ENCODE measurements at regions not wholly inside any gene's neighbourhood (a gene's known extent, or its start where the extent isn't known, plus 50 kb on each side); places are given as distances from the start of the nearest gene placed in this dataset.

DNA sequence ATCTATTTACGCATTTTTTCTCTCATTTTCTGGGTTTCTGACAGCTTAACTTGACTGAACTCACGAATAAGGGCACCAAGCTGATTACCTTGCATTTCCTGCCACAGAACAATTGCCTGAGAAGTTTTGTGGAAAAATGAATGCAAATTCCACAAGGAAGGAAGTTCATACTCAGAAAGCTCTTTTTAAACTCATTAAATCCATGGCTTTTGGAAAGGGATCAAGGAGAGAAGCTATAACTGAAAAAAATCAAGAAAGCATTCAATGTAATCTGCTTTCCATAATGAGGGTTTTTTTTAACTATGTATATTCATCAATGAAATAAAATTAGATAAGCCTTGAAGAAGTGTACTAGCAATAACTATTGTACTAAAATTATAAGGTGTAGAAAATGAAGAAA, 252.5 kb downstream of the GPM6A start:
- no peak overlapping the region for H2BK15ac ChIP-seq (ENCODE audit: low read length)
- no peak overlapping the region for H4K91ac ChIP-seq (replicated peaks; ENCODE audit: insufficient read length, low read length)
- no peak overlapping the region for H4K5ac ChIP-seq (ENCODE audit: insufficient read length, low read depth, low read length)
- no peak overlapping the region for H3K23ac ChIP-seq (ENCODE audit: insufficient read length)
- H3K27me3 ChIP-seq (replicated peaks in 1 of 4; ENCODE audit: control insufficient read depth in 3 of 4, extremely low read depth in 1 of 4, insufficient read depth in 3 of 4, low read length in 3 of 4): no peaks in the 10 kb centered on the region
- WGBS, 2 experiments (ENCODE audit: extremely low coverage in 1 of 2, insufficient coverage in 1 of 2, insufficient read length in 1 of 2, insufficient replicate concordance in 2 of 2, low coverage in 1 of 2, low lambda C conversion rate in 2 of 2, missing lambda C conversion rate in 1 of 2): 77% methylated on average over 2 of the region's 2 CpGs; no CpG with 5 or more reads in 1 of the 2 experiments
- H3K27ac ChIP-seq (ENCODE audit: low read depth, low read length): no peak overlapping the region
- H4K8ac ChIP-seq (ENCODE audit: extremely low read depth, insufficient read depth, low read length): no peak overlapping the region
- H2BK20ac ChIP-seq (ENCODE audit: low read length): no peak overlapping the region
- H2AK5ac ChIP-seq (ENCODE audit: low read depth, low read length): no peak overlapping the region
- H3K4me2 ChIP-seq (ENCODE audit: insufficient read depth in 1 of 2, low read depth in 2 of 2, low read length in 2 of 2): no peak overlapping the region
- no peak overlapping the region for H2AFZ ChIP-seq (ENCODE audit: low read length)
- no peaks in the 10 kb centered on the region for H3K9me3 ChIP-seq (ENCODE audit: insufficient read depth in 2 of 2, low read depth in 1 of 2, low read length in 1 of 2)
- no peak for FAIRE-seq
- CTCF ChIA-PET (ENCODE audit: partially characterized antibody): interaction anchor here (0.9 to 1.1 kb wide), 3 partner anchors 12 to 333 kb away, joined by 3 to 4 read pairs (median 3); no protein-coding TSS in a partner anchor
- no peaks in the 10 kb centered on the region for H3K4me1 ChIP-seq (replicated peaks in 1 of 4; ENCODE audit: control insufficient read depth in 3 of 4, insufficient read depth in 4 of 4, low read length in 3 of 4)
- no peaks in the 10 kb centered on the region for H3K23me2 ChIP-seq (ENCODE audit: low read depth, low read length)
- no peak overlapping the region for H3K56ac ChIP-seq (replicated peaks; ENCODE audit: insufficient read length, low read depth, low read length)
- peak overlapping the region; percentile 35 for H2BK120ac ChIP-seq (replicated peaks; ENCODE audit: low read depth, low read length)
- no peak overlapping the region for H3K18ac ChIP-seq (ENCODE audit: extremely low read depth, low read length)
- no peaks in the 10 kb centered on the region for H4K20me1 ChIP-seq (replicated peaks in 1 of 2; ENCODE audit: control insufficient read depth in 1 of 2, insufficient read depth in 2 of 2, low read length in 2 of 2)
- H3K79me1 ChIP-seq (ENCODE audit: low read depth, low read length): no peaks in the 10 kb centered on the region
- POLR2A ChIA-PET (ENCODE audit: partially characterized antibody): no interaction called here
- DNase-seq (ENCODE audit: low read depth in 1 of 2, low spot score in 2 of 2): no peak
- no peaks in the 10 kb centered on the region for H3K79me2 ChIP-seq (ENCODE audit: control insufficient read depth in 1 of 2, insufficient read depth in 2 of 2, low read length in 2 of 2)
- no peak overlapping the region for H3K4me3 ChIP-seq (ENCODE audit: extremely low read depth in 1 of 4, insufficient read depth in 2 of 4, low read depth in 3 of 4, low read length in 4 of 4)
- no peak overlapping the region for H2BK12ac ChIP-seq (ENCODE audit: low read depth, low read length)
- H3K4ac ChIP-seq (replicated peaks; ENCODE audit: insufficient read length, low read depth, low read length): no peak overlapping the region
- H3K14ac ChIP-seq (ENCODE audit: insufficient read length): no peak overlapping the region
- no peak overlapping the region for H3K9ac ChIP-seq (replicated peaks in 1 of 4; ENCODE audit: extremely low read depth in 1 of 4, low read depth in 3 of 4, low read length in 3 of 4)
- H3K36me3 ChIP-seq (ENCODE audit: control insufficient read depth in 2 of 4, insufficient read depth in 4 of 4, low read length in 3 of 4): no peaks in the 10 kb centered on the region
- H2BK5ac ChIP-seq (ENCODE audit: low read depth, low read length): no peak overlapping the region
- TF ChIP-seq CEBPB (IDR thresholded peaks at IDR 0.05; ENCODE audit: low read depth, low read length): no peak
- TF ChIP-seq CHD1 (IDR thresholded peaks at IDR 0.05; ENCODE audit: low read depth, low read length): no peak
- TF ChIP-seq, protein P1, sequence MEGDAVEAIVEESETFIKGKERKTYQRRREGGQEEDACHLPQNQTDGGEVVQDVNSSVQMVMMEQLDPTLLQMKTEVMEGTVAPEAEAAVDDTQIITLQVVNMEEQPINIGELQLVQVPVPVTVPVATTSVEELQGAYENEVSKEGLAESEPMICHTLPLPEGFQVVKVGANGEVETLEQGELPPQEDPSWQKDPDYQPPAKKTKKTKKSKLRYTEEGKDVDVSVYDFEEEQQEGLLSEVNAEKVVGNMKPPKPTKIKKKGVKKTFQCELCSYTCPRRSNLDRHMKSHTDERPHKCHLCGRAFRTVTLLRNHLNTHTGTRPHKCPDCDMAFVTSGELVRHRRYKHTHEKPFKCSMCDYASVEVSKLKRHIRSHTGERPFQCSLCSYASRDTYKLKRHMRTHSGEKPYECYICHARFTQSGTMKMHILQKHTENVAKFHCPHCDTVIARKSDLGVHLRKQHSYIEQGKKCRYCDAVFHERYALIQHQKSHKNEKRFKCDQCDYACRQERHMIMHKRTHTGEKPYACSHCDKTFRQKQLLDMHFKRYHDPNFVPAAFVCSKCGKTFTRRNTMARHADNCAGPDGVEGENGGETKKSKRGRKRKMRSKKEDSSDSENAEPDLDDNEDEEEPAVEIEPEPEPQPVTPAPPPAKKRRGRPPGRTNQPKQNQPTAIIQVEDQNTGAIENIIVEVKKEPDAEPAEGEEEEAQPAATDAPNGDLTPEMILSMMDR (IDR thresholded peaks at IDR 0.05; ENCODE audit: control extremely low read depth in 1 of 3, insufficient read depth in 1 of 3, low read depth in 1 of 3, low read length in 3 of 3): no peak
- no peak for TF ChIP-seq TBP (IDR thresholded peaks at IDR 0.05; ENCODE audit: low read depth, low read length)
- TF ChIP-seq MAFK (IDR thresholded peaks at IDR 0.05; ENCODE audit: low read depth, low read length): no peak
- TF ChIP-seq SIN3A (conservative IDR thresholded peaks at IDR 0.05 in 1 of 2, IDR thresholded peaks at IDR 0.05 in 1 of 2; ENCODE audit: low read depth in 1 of 2, low read length in 2 of 2): no peak
- TF ChIP-seq JUN (IDR thresholded peaks at IDR 0.05; ENCODE audit: low read depth, low read length): no peak

All from H1 (cell line).